Omental fat pad (tissue), 3 donors: ENCODE measurements at regions not wholly inside any gene's neighbourhood (a gene's known extent, or its start where the extent isn't known, plus 50 kb on each side); places are given as distances from the start of the nearest gene placed in this dataset.

Experiments
- ATAC-seq: fragments of 150-250 bp; one replicate; pipeline ENCODE4 v1.9.1; 2016; ENCODE audit warnings: mild to moderate bottlenecking, moderate library complexity; ENCODE audit not compliant: low FRiP score
- DNase-seq: peaks from one replicate; pipeline ENCODE4 v3.0.0-alpha.2; 2019; ENCODE audit warnings: low spot score
- TF ChIP-seq, protein P1 (sequence below), 3 donors: fragments of 450-650 bp; IDR thresholded peaks; one replicate each; pipeline ENCODE4 v1.5.1; 2016 to 2017; ENCODE audit warnings: antibody characterized with exemption in 3 of 3, mild to moderate bottlenecking in 3 of 3, moderate library complexity in 2 of 3

GRCh38 chr11:90536301-90536700 lies 313.5 kb upstream of the CHORDC1 start:
- TF ChIP-seq, protein P1, sequence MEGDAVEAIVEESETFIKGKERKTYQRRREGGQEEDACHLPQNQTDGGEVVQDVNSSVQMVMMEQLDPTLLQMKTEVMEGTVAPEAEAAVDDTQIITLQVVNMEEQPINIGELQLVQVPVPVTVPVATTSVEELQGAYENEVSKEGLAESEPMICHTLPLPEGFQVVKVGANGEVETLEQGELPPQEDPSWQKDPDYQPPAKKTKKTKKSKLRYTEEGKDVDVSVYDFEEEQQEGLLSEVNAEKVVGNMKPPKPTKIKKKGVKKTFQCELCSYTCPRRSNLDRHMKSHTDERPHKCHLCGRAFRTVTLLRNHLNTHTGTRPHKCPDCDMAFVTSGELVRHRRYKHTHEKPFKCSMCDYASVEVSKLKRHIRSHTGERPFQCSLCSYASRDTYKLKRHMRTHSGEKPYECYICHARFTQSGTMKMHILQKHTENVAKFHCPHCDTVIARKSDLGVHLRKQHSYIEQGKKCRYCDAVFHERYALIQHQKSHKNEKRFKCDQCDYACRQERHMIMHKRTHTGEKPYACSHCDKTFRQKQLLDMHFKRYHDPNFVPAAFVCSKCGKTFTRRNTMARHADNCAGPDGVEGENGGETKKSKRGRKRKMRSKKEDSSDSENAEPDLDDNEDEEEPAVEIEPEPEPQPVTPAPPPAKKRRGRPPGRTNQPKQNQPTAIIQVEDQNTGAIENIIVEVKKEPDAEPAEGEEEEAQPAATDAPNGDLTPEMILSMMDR (IDR thresholded peaks at IDR 0.05), result no peak
- no peak for DNase-seq
- ATAC-seq, result no peak

GRCh38 chr11:90532125-90532524 lies 309.3 kb upstream of the CHORDC1 start:
- TF ChIP-seq, protein P1 (IDR thresholded peaks at IDR 0.05), result no peak
- DNase-seq (no peak), ATAC-seq (no peak)

GRCh38 chr11:90531001-90531400 lies 308.2 kb upstream of the CHORDC1 start:
- DNase-seq (no peak), ATAC-seq (no peak)
- TF ChIP-seq, protein P1 (IDR thresholded peaks at IDR 0.05), result no peak

- TF ChIP-seq, protein P1 (IDR thresholded peaks at IDR 0.05), result no peak
- ATAC-seq (no peak), DNase-seq (no peak)
Observed at GRCh38 chr11:90525962-90526361, 303.1 kb upstream of the CHORDC1 start.

- DNase-seq (no peak), ATAC-seq (no peak)
- TF ChIP-seq, protein P1 (IDR thresholded peaks at IDR 0.05), result no peak
Observed at GRCh38 chr11:90512846-90513245, 290.0 kb upstream of the CHORDC1 start.

GRCh38 chr11:90510839-90511238 lies 288.0 kb upstream of the CHORDC1 start:
- DNase-seq, result no peak
- no peak for ATAC-seq
- TF ChIP-seq, protein P1 (IDR thresholded peaks at IDR 0.05), result no peak

DNA sequence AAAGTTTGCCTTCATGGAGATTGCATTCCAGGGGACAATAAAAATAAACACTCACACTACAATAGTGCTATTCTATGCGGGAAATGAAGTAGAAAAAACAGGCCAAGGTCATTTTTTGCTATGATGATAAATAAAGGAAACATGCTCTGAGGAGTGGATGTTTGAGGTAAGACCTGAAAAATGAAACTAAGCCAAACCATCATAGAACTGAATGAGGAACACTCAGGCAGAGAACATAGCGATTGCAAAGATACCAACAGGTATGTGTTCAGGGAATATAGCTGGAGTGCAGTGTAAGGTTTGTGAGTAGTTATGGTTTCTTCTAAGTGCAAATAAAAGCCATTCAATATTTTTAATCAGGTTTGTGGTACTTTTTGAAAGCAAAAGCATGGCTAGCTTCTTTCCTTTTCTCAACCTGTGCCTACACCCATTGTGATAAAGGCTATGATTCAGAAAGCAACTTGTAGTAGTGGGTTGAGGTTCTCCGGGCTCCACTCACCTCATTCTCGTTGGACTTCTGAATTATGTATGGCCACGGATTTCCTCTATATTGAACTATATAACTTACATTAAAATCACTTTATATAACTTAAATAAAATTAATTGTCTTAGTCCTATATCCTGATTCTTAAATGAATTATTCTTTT lies 278.2 kb upstream of the CHORDC1 start:
- no peak for ATAC-seq
- DNase-seq, result no peak
- TF ChIP-seq, protein P1 (IDR thresholded peaks at IDR 0.05), result no peak
